ENCODE measurements at regions not wholly inside any gene's neighbourhood (a gene's known extent, or its start where the extent isn't known, plus 50 kb on each side); places are given as distances from the start of the nearest gene placed in this dataset.
A peak's percentile ranks its signal among the peaks of the same experiment; 100 is the strongest.

- WGBS, 2 donors: 64 to 70% methylated on average over 9 of the region's 9 CpGs
- Histone ChIP-seq H3K27me3 (no peaks in the 10 kb centered on the region), H3K4me1 (peaks cover 5 to 10% of the 10 kb centered on the region in 2 donors), H3K9me3 (no peaks in the 10 kb centered on the region), H3K27ac (no peak overlapping the region), H3K4me3 (replicated peaks in 1 of 3) (no peak overlapping the region), H3K36me3 (no peaks in the 10 kb centered on the region)
- TF ChIP-seq POLR2A (IDR thresholded peaks at IDR 0.05) (no peak), CTCF (IDR thresholded peaks at IDR 0.05) (no peak)
- DNase-seq: peak; percentile 27 to 36
- intact Hi-C loops (cut with DNase I): no loop called here
Measured at GRCh38 chr2:145108959-145109710, 589.2 kb upstream of the ZEB2 start.

GRCh38 chr2:145108361-145108778 lies 588.5 kb upstream of the ZEB2 start:
- Histone ChIP-seq H3K9me3 (no peaks in the 10 kb centered on the region), H3K27me3 (no peaks in the 10 kb centered on the region), H3K4me1 (peaks cover 5 to 10% of the 10 kb centered on the region in 2 donors), H3K36me3 (no peaks in the 10 kb centered on the region), H3K4me3 (replicated peaks in 1 of 3) (no peak overlapping the region), H3K27ac (no peak overlapping the region)
- WGBS, 2 donors: 70 to 80% methylated on average over 10 of the region's 10 CpGs
- TF ChIP-seq POLR2A (IDR thresholded peaks at IDR 0.05): no peak
- no peak for TF ChIP-seq CTCF (IDR thresholded peaks at IDR 0.05)
- intact Hi-C loops (cut with DNase I): no loop called here
- peak in 1 of 2 donors; percentile 2 for DNase-seq

GRCh38 chr2:145106293-145106692 lies 586.4 kb upstream of the ZEB2 start:
- no peak overlapping the region for H3K4me3 ChIP-seq (replicated peaks in 1 of 3)
- peaks cover 5 to 10% of the 10 kb centered on the region in 2 donors for H3K4me1 ChIP-seq
- H3K27ac ChIP-seq: no peak overlapping the region
- H3K36me3 ChIP-seq: no peaks in the 10 kb centered on the region
- H3K27me3 ChIP-seq: no peaks in the 10 kb centered on the region
- H3K9me3 ChIP-seq: no peaks in the 10 kb centered on the region
- DNase-seq: no peak
- TF ChIP-seq CTCF (IDR thresholded peaks at IDR 0.05): no peak
- no peak for TF ChIP-seq POLR2A (IDR thresholded peaks at IDR 0.05)
- WGBS, 2 donors: 95 to 96% methylated on average over 5 of the region's 5 CpGs
- intact Hi-C loops (cut with DNase I): no loop called here

- H3K9me3 ChIP-seq: no peaks in the 10 kb centered on the region
- intact Hi-C loops (cut with DNase I): no loop called here
- no peak for DNase-seq
- no peak overlapping the region for H3K4me3 ChIP-seq (replicated peaks in 1 of 3)
- no peak overlapping the region for H3K27ac ChIP-seq
- TF ChIP-seq CTCF (IDR thresholded peaks at IDR 0.05) (no peak), POLR2A (IDR thresholded peaks at IDR 0.05) (no peak)
- no peaks in the 10 kb centered on the region for H3K27me3 ChIP-seq
- no peaks in the 10 kb centered on the region for H3K4me1 ChIP-seq
- H3K36me3 ChIP-seq: no peaks in the 10 kb centered on the region
- 90% methylated on average over 2 of the region's 2 CpGs for WGBS, 2 donors
Measured at GRCh38 chr2:145102706-145103105, 582.8 kb upstream of the ZEB2 start.

GRCh38 chr2:145100301-145100700 lies 580.4 kb upstream of the ZEB2 start:
- no peaks in the 10 kb centered on the region for H3K9me3 ChIP-seq
- H3K36me3 ChIP-seq: no peaks in the 10 kb centered on the region
- no peak overlapping the region for H3K27ac ChIP-seq
- DNase-seq: no peak
- no peaks in the 10 kb centered on the region for H3K27me3 ChIP-seq
- no peak overlapping the region for H3K4me3 ChIP-seq (replicated peaks in 1 of 3)
- no peaks in the 10 kb centered on the region for H3K4me1 ChIP-seq
- 95 to 97% methylated on average over 1 of the region's 1 CpG for WGBS, 2 donors
- TF ChIP-seq POLR2A (IDR thresholded peaks at IDR 0.05) (no peak), CTCF (IDR thresholded peaks at IDR 0.05) (no peak)
- intact Hi-C loops (cut with DNase I): no loop called here
